Mesenchymal stem cell (in vitro differentiated cells and primary cell): ENCODE measurements at regions not wholly inside any gene's neighbourhood (a gene's known extent, or its start where the extent isn't known, plus 50 kb on each side); places are given as distances from the start of the nearest gene placed in this dataset.

Experiments
- DNase-seq: peaks from one replicate; pipeline ENCODE4 v3.0.0-alpha.2; 2013
- H2AFZ ChIP-seq: one replicate; pipeline ENCODE4 v1.6.1; 2013; ENCODE audit warnings: low read depth, mild to moderate bottlenecking, control low read depth, inconsistent platforms, low read length, moderate library complexity
- H2AK5ac ChIP-seq: 2 replicates; pipeline ENCODE4 v1.6.1; 2013; ENCODE audit warnings: low read length, moderate library complexity, mild to moderate bottlenecking, inconsistent platforms; ENCODE audit not compliant: severe bottlenecking
- H2BK120ac ChIP-seq: one replicate; pipeline ENCODE4 v1.6.1; 2013; ENCODE audit warnings: low read depth, mild to moderate bottlenecking, inconsistent platforms, low read length, moderate library complexity
- H2BK12ac ChIP-seq, 2 experiments: one replicate each; pipeline ENCODE4 v1.6.1; 2013; ENCODE audit warnings: inconsistent platforms in 2 of 2, low read length in 2 of 2, mild to moderate bottlenecking in 2 of 2, moderate library complexity in 2 of 2, control low read depth in 1 of 2
- H2BK15ac ChIP-seq: one replicate; pipeline ENCODE4 v1.6.1; 2013; ENCODE audit warnings: mild to moderate bottlenecking, low read depth, inconsistent platforms; ENCODE audit not compliant: poor library complexity, severe bottlenecking
- H2BK5ac ChIP-seq: 2 replicates; pipeline ENCODE4 v1.6.1; 2013; ENCODE audit warnings: low read depth, mild to moderate bottlenecking, low read length, control low read depth, inconsistent platforms; ENCODE audit not compliant: poor library complexity, severe bottlenecking
- H3K14ac ChIP-seq, 2 experiments: one replicate each; pipeline ENCODE4 v1.6.1; 2013; ENCODE audit warnings: inconsistent platforms in 2 of 2, low read length in 2 of 2, control low read depth in 1 of 2, mild to moderate bottlenecking in 1 of 2, moderate library complexity in 1 of 2
- H3K18ac ChIP-seq, 2 experiments: one replicate each; pipeline ENCODE4 v1.6.1; 2013; ENCODE audit warnings: inconsistent platforms in 2 of 2, low read length in 2 of 2, control low read depth in 1 of 2, low read depth in 1 of 2, mild to moderate bottlenecking in 1 of 2
- H3K23ac ChIP-seq, 2 experiments: one replicate each; pipeline ENCODE4 v1.6.1; 2013; ENCODE audit warnings: inconsistent platforms in 2 of 2, low read length in 2 of 2, mild to moderate bottlenecking in 2 of 2, moderate library complexity in 2 of 2, control low read depth in 1 of 2
- H3K27ac ChIP-seq: 2 replicates; pipeline ENCODE4 v1.5.1; 2013; ENCODE audit warnings: mild to moderate bottlenecking, moderate library complexity, low read length, control low read depth, inconsistent platforms; ENCODE audit not compliant: poor library complexity, severe bottlenecking
- H3K27me3 ChIP-seq, 2 experiments: 2 replicates each; pipeline versions ENCODE4 v1.6.1 to v1.7.0; 2013; ENCODE audit warnings: low read length in 2 of 2, mild to moderate bottlenecking in 2 of 2, moderate library complexity in 2 of 2, control low read depth in 1 of 2, inconsistent platforms in 1 of 2; ENCODE audit not compliant: control insufficient read depth in 1 of 2, insufficient read depth in 1 of 2
- H3K36me3 ChIP-seq, 2 experiments: 2 replicates each; pipeline versions ENCODE4 v1.6.1 to v1.7.0; 2013; ENCODE audit warnings: low read length in 2 of 2, control low read depth in 1 of 2, inconsistent platforms in 1 of 2, low read depth in 1 of 2, mild to moderate bottlenecking in 1 of 2; ENCODE audit not compliant: insufficient read depth in 2 of 2, control insufficient read depth in 1 of 2
- H3K4ac ChIP-seq, 2 experiments: one replicate each; pipeline ENCODE4 v1.6.1; 2013; ENCODE audit warnings: inconsistent platforms in 2 of 2, low read length in 2 of 2, mild to moderate bottlenecking in 2 of 2, moderate library complexity in 2 of 2, control low read depth in 1 of 2, low read depth in 1 of 2
- H3K4me1 ChIP-seq: 2 replicates; pipeline ENCODE4 v1.6.1; 2013; ENCODE audit warnings: low read depth, low read length, control low read depth; ENCODE audit not compliant: control insufficient read depth, insufficient read depth
- H3K4me2 ChIP-seq: 2 replicates; pipeline ENCODE4 v1.6.1; 2013; ENCODE audit warnings: low read length, mild to moderate bottlenecking, inconsistent platforms; ENCODE audit not compliant: poor library complexity, severe bottlenecking
- H3K4me3 ChIP-seq, 2 experiments: 2 replicates each; pipeline versions ENCODE4 v1.5.1 to v1.7.0; 2013; ENCODE audit warnings: low read length in 2 of 2, mild to moderate bottlenecking in 2 of 2, control low read depth in 1 of 2, low read depth in 1 of 2; ENCODE audit not compliant: insufficient read depth in 1 of 2
- H3K79me1 ChIP-seq: replicated peaks from 2 replicates; pipeline ENCODE4 v1.6.1; 2013; ENCODE audit warnings: mild to moderate bottlenecking, control low read depth, low read length, inconsistent platforms; ENCODE audit not compliant: poor library complexity, severe bottlenecking
- H3K9ac ChIP-seq: 2 replicates; pipeline ENCODE4 v1.7.0; 2013; ENCODE audit warnings: mild to moderate bottlenecking, low read length, moderate library complexity
- H3K9me3 ChIP-seq: 2 replicates; pipeline ENCODE4 v1.7.0; 2013; ENCODE audit warnings: mild to moderate bottlenecking, low read length; ENCODE audit not compliant: control insufficient read depth
- H4K8ac ChIP-seq: one replicate; pipeline ENCODE4 v1.6.1; 2013; ENCODE audit warnings: inconsistent platforms, mild to moderate bottlenecking, low read length, moderate library complexity
- H4K91ac ChIP-seq: one replicate; pipeline ENCODE4 v1.6.1; 2013; ENCODE audit warnings: mild to moderate bottlenecking, low read length, inconsistent platforms
- WGBS: methylation state at CpG from one replicate; pipeline ENCODE4 v1.1.7; 2013; ENCODE audit warnings: mixed read lengths; 5-methylcytosine and 5-hydroxymethylcytosine counted together

GRCh38 chr13:63425131-63425530, 2009.5 kb upstream of the PCDH20 start:
- no peak overlapping the region for H4K91ac ChIP-seq
- no peaks in the 10 kb centered on the region for H3K27me3 ChIP-seq
- no peak overlapping the region for H3K4me2 ChIP-seq
- H2AK5ac ChIP-seq = no peak overlapping the region
- no peak overlapping the region for H3K4ac ChIP-seq
- no peak overlapping the region for H3K9ac ChIP-seq
- H2BK12ac ChIP-seq = no peak overlapping the region
- no peaks in the 10 kb centered on the region for H3K4me1 ChIP-seq
- DNase-seq = no peak
- no peak overlapping the region for H2AFZ ChIP-seq
- no peaks in the 10 kb centered on the region for H3K36me3 ChIP-seq
- H3K79me1 ChIP-seq = no peaks in the 10 kb centered on the region
- WGBS = 89% methylated on average over 1 of the region's 2 CpGs
- H2BK5ac ChIP-seq = no peak overlapping the region
- H4K8ac ChIP-seq = no peak overlapping the region
- no peak overlapping the region for H3K4me3 ChIP-seq
- H3K23ac ChIP-seq = no peak overlapping the region
- no peak overlapping the region for H3K18ac ChIP-seq
- peak overlapping the region; percentile 41 for H3K27ac ChIP-seq
- H2BK120ac ChIP-seq = no peak overlapping the region
- H3K9me3 ChIP-seq = no peaks in the 10 kb centered on the region
- H3K14ac ChIP-seq = no peak overlapping the region
- H2BK15ac ChIP-seq = no peak overlapping the region

GRCh38 chr13:63421123-63421522, 2005.5 kb upstream of the PCDH20 start:
- no peaks in the 10 kb centered on the region for H3K9me3 ChIP-seq
- no peak overlapping the region for H2BK120ac ChIP-seq
- H2BK5ac ChIP-seq = no peak overlapping the region
- no peak overlapping the region for H3K27ac ChIP-seq
- no peak overlapping the region for H4K91ac ChIP-seq
- H4K8ac ChIP-seq = no peak overlapping the region
- no peak for DNase-seq
- no peak overlapping the region for H2AK5ac ChIP-seq
- H3K4ac ChIP-seq = no peak overlapping the region
- no peaks in the 10 kb centered on the region for H3K79me1 ChIP-seq
- no peak overlapping the region for H3K4me2 ChIP-seq
- no peak overlapping the region for H3K4me3 ChIP-seq
- no peak overlapping the region for H2BK15ac ChIP-seq
- no peak overlapping the region for H3K9ac ChIP-seq
- H3K14ac ChIP-seq = no peak overlapping the region
- H3K36me3 ChIP-seq = no peaks in the 10 kb centered on the region
- H2AFZ ChIP-seq = no peak overlapping the region
- no peak overlapping the region for H3K23ac ChIP-seq
- no peaks in the 10 kb centered on the region for H3K4me1 ChIP-seq
- H2BK12ac ChIP-seq = no peak overlapping the region
- H3K18ac ChIP-seq = no peak overlapping the region
- 90% methylated on average over 2 of the region's 3 CpGs for WGBS
- H3K27me3 ChIP-seq = no peaks in the 10 kb centered on the region

- Histone ChIP-seq H3K14ac (no peak overlapping the region), H2AFZ (no peak overlapping the region), H3K9ac (no peak overlapping the region), H2BK120ac (no peak overlapping the region), H3K4me3 (no peak overlapping the region), H2BK5ac (no peak overlapping the region), H3K4me1 (no peaks in the 10 kb centered on the region), H4K8ac (no peak overlapping the region), H3K23ac (no peak overlapping the region), H3K27ac (no peak overlapping the region), H3K4me2 (no peak overlapping the region), H3K4ac (no peak overlapping the region), H2BK12ac (no peak overlapping the region), H3K36me3 (no peaks in the 10 kb centered on the region), H3K27me3 (no peaks in the 10 kb centered on the region), H3K18ac (no peak overlapping the region), H2AK5ac (no peak overlapping the region), H4K91ac (no peak overlapping the region), H3K9me3 (no peaks in the 10 kb centered on the region), H3K79me1 (no peaks in the 10 kb centered on the region), H2BK15ac (no peak overlapping the region)
- DNase-seq = no peak
Measured at GRCh38 chr13:63420685-63421084, 2005.0 kb upstream of the PCDH20 start.

GRCh38 chr13:63414247-63414646, 1998.6 kb upstream of the PCDH20 start:
- Histone ChIP-seq H2BK120ac (no peak overlapping the region), H3K4ac (no peak overlapping the region), H3K79me1 (no peaks in the 10 kb centered on the region), H3K4me2 (no peak overlapping the region), H3K4me3 (no peak overlapping the region), H3K23ac (no peak overlapping the region), H4K8ac (no peak overlapping the region), H2AFZ (no peak overlapping the region), H3K4me1 (no peaks in the 10 kb centered on the region), H2AK5ac (no peak overlapping the region), H3K18ac (no peak overlapping the region), H3K36me3 (no peaks in the 10 kb centered on the region), H4K91ac (no peak overlapping the region), H2BK15ac (no peak overlapping the region), H2BK12ac (no peak overlapping the region), H3K27ac (no peak overlapping the region), H3K9me3 (no peaks in the 10 kb centered on the region), H2BK5ac (no peak overlapping the region), H3K9ac (no peak overlapping the region), H3K14ac (no peak overlapping the region), H3K27me3 (no peaks in the 10 kb centered on the region)
- 100% methylated on average over 1 of the region's 2 CpGs for WGBS
- DNase-seq = no peak
